DMS53 treated with DMSO at 0.1 percent for 48 hours (cell line): ENCODE measurements at regions not wholly inside any gene's neighbourhood (a gene's known extent, or its start where the extent isn't known, plus 50 kb on each side); places are given as distances from the start of the nearest gene placed in this dataset.

ENCODE experiments used
- DNase-seq: peaks from one replicate; lab custom pipeline; 2025; ENCODE audit not compliant: unreplicated experiment; lab: John Stamatoyannopoulos, UW

GRCh38 chr12:68505970-68506369, 104.7 kb upstream of the RAP1B start:
- no peak for DNase-seq

GRCh38 chr12:68506619-68507018, 104.1 kb upstream of the RAP1B start:
- no peak for DNase-seq

GRCh38 chr12:68507657-68508056, 103.0 kb upstream of the RAP1B start:
- DNase-seq, result no peak

GRCh38 chr12:68508576-68508975, 102.1 kb upstream of the RAP1B start:
- DNase-seq, result no peak

DNA sequence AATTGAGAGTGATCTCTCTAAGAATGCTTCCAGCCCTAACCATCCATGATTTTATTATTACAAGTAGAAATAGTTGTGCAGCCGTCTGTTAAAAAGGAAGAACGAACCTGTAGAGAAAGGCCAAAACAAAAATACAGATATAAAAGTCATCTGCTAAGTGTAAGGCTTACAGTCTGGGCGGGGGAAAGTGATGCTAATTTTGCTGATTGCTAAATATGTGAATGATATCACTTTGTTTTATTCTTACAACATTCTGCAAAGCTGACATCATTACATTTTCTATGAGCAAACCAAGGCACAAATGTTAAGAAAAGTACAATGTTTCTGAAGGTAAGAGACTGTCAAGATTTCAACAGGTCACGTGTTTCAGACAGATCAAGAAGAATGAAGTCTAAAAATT, 101.5 kb upstream of the RAP1B start:
- DNase-seq, result no peak

GRCh38 chr12:68510397-68510796, 100.3 kb upstream of the RAP1B start:
- DNase-seq, result no peak

- DNase-seq, result no peak
Observed at GRCh38 chr12:68514807-68515411, 95.8 kb upstream of the RAP1B start.

- no peak for DNase-seq
Observed at GRCh38 chr12:68515793-68516192, 94.9 kb upstream of the RAP1B start.

GRCh38 chr12:68521321-68521839, 89.3 kb upstream of the RAP1B start:
- DNase-seq, result no peak

DNA sequence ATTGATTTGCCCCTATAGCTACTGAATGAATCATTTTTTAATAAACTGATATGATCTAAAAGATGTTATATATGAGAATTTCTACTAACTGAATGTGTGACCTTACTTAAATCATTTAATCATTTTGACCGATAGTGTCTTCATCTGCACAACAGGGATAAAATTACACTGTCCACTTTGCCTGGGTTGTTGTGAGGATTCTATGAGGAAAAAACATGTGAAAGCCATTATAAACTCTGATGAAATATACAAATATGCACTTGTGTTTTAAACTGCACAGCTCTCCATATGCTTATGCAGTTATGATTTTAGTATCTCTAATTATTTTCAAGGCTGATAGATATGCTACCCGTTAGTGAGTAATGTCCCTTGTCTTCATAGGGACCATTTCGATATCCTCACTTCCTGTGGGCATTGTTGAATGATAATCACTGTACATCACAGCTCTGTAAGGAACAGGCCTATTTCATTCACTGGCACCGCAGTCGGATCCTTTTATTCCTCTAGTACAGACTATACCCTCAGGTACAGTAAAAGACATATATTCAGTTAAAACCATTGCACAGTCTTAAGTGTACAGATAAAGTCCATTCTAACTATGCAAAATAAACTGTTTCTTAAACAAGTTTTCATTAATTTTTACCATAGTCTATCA, 88.7 kb upstream of the RAP1B start:
- no peak for DNase-seq

- no peak for DNase-seq
Observed at GRCh38 chr12:68529466-68529865, 81.2 kb upstream of the RAP1B start.

DNA sequence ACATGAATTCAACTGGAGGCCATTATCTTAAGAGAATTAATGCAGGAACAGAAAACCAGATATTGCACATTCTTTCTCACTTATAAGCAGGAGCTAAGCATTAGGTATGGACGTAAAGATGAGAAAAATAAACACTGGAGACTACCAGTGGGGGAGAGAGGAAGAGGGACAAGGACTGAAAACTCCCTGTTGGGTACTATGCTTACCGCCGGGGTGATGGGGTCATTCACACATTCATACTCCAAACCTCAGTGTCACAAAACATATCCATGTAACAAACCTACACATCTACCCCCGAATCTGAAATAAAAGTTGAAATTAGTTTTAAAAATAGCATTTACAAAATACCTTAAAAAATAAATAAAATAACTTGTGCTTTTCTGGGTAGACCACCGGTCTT, 80.8 kb upstream of the RAP1B start:
- no peak for DNase-seq

DNA sequence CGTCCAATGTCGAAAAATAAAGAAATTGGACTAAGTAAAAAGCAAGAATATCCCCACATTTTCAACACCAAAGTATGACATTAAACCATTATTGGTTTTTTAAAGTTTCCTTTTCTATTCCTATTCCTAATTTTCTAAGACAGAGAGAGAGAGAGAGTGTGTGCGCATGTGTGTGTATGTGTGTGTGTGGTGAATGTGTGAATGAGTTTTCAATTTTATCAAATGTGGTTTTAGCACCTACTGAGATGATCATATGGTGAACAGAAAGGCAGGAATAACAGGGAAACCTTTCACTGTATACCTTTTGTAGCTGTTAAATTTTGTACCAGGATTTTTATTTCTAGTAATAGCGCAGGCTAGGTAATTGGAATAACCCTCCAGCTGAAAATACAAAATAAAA, 80.4 kb upstream of the RAP1B start:
- DNase-seq, result no peak

- no peak for DNase-seq
Observed at GRCh38 chr12:68530965-68531364, 79.7 kb upstream of the RAP1B start.

- no peak for DNase-seq
Observed at GRCh38 chr12:68532204-68532886, 78.4 kb upstream of the RAP1B start.

GRCh38 chr12:68532887-68533248, 77.8 kb upstream of the RAP1B start:
- no peak for DNase-seq

GRCh38 chr12:68534108-68534507, 76.6 kb upstream of the RAP1B start:
- DNase-seq, result no peak

DNA sequence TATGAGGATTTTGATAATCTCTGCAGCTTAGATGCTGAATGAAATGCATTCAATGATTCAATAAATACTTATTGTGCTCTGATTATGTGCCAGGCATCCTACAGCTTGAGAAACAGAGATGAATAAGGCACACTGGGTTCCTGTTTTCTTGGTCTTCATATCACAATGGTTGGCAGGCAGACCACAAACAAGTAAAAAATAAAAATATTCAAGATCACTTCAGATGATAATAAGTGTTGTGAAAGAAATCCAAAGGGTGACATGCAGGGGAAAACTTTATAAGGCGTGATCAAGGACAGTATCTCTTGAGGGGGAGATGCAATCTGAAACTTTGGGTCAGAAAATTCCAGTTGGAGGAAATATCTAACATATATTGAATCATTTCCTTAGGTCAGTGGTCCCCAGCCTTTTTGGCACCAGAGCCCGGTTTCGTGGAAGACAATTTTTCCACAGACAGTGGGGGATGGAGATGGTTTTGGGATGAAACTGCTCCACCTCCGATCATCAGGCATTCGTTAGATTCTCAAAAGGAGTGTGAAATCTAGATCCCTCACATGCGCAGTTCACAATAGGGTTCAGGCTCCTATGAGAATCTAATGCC, 73.7 kb upstream of the RAP1B start:
- no peak for DNase-seq

DNA sequence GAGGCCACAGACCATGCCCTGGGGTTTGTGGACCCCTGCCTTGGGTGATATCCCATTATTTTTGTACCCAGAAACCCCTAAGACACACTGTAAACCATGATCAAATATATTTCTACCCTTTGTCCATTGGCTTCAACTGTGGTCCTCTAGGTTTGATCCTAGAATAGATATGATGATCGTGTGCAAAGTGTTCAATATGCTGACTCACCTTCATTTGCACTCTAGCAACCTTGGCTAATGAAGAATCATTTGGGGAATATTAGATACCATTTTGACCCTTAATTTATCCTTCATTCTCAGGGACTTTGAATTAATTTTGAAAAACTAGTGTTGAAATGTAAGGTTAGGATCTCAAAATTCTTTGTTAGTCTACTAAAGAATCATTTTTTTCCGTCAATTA, 73.1 kb upstream of the RAP1B start:
- no peak for DNase-seq

DNA sequence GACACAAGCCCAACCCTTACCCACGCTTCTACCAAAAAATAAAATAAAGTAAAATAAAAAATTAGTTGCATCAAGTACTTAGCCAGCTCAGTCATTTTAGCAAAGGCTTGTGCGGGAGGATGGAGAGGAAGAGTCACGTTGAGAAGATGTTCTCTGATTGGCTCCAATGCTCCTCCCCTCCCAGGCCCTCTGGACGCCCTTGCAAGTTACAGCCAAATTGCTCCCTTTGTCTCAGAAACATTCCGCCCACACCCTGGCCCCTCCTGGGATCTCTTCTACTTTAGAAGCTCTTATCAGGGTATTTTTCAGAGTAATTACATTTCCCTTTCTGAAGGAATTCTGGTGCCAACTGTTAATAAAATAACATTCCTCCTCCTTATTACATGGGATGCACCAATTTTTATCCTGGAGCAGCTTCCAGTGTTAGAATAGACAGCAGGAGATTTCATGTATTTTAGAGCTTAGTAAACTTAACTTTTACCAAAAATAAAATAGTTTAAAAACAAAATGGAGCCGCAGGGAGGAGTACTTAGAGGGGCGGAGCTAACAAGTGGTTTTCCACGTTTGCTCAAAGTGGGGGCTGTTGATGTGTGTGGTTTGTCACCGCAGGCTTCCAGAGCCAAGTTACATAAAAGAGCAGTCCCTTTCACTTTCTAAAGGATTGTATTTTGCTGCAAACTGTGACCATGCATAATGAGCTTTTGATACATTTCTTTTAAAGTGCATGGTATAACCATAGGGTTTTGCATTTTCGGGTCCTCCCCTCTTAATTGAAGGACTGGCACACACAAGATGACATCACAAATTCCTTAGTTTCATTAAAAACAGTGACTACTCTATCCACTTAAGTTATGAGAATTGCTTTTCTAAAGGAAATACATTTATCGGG, 71.7 kb upstream of the RAP1B start:
- no peak for DNase-seq

GRCh38 chr12:68539615-68539952, 71.1 kb upstream of the RAP1B start:
- no peak for DNase-seq
